Activated T-helper 2 cell treated with anti-CD3 and anti-CD28 coated beads, Interferon-gamma antibody, Interleukin-2, Interleukin-4, amounts not matched to agents 10 μg/mL and 5 μg/mL and 100 μg/mL, durations not matched to agents 14 hours and 24 hours and 36 hours (primary cell): ENCODE measurements at regions not wholly inside any gene's neighbourhood (a gene's known extent, or its start where the extent isn't known, plus 50 kb on each side); places are given as distances from the start of the nearest gene placed in this dataset.
"Not testable (repeated sequence)": the region's sequence is repeated elsewhere in the genome, so short reads cannot be mapped to it uniquely, and the experiment has no call there.

Source experiments
- DNase-seq: peaks from one replicate; pipeline ENCODE4 v3.0.0; 2021; ENCODE audit warnings: low spot score
- H3K27ac Mint-ChIP-seq: one replicate; pipeline ENCODE4 v1.8.0; 2021; ENCODE audit warnings: mixed read lengths
- H3K27me3 Mint-ChIP-seq: one replicate; pipeline ENCODE4 v1.8.0; 2021; ENCODE audit warnings: low read depth, mixed read lengths
- H3K36me3 Mint-ChIP-seq: one replicate; pipeline ENCODE4 v1.8.0; 2021; ENCODE audit warnings: low read depth, mixed read lengths
- H3K4me1 Mint-ChIP-seq: one replicate; pipeline ENCODE4 v1.8.0; 2021; ENCODE audit warnings: low read depth, mixed read lengths
- H3K4me3 Mint-ChIP-seq: one replicate; pipeline ENCODE4 v1.8.0; 2021; ENCODE audit warnings: low read depth, mild to moderate bottlenecking, moderate library complexity, mixed read lengths
- H3K9me3 Mint-ChIP-seq: one replicate; pipeline ENCODE4 v1.8.0; 2021; ENCODE audit warnings: mixed read lengths
- intact Hi-C: fragments of 100-400 bp; cut with micrococcal nuclease; formaldehyde crosslinking; loops from one replicate; pipeline ENCODE4 v1.15.1; 2023

DNA sequence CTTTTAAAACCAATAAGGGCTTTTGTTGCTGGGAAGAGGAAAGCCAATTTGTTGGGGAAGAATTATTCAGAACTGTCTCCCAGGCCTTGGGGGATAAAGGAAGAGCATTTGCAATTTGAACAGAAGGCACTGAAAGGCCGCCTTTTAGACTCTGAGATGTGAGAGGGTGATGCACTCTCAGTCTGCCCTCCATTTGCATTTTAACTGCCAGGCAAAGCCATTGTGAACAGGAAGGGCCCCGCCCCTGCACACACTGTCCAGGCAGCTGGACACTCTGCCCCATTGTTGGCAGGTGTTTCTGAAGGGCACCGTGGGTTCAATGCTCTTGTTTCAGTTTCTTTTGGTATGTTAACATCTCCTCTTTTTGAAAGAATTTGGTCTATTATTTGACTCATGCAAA lies 169.5 kb upstream of the COPS8 start:
- Mint-ChIP-seq H3K27ac (no peak overlapping the region), H3K4me3 (no peak overlapping the region), H3K4me1 (no peaks in the 10 kb centered on the region), H3K27me3 (peaks cover 6% of the 10 kb centered on the region), H3K36me3 (no peaks in the 10 kb centered on the region), H3K9me3 (no peaks in the 10 kb centered on the region)
- no peak for DNase-seq
- intact Hi-C loops: no loop called here

DNA sequence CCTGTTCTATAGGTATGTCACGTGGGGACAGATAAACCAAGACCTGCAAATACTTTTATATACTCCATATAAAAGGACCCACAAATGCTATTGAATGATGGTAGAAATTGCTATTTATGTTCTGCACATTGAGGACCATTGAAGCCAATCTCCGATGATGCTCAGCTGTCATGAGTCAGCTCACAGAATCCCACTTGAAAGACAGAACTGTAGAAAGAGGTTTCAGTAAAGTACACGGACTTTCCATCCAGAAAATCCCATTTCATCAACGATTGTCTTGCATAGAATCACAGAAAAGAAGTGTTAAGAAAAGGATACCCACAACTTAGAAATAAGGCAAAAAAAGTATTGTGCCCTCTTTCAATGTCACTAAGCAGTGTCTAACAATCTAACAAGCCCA lies 169.0 kb upstream of the COPS8 start:
- H3K9me3 Mint-ChIP-seq: no peaks in the 10 kb centered on the region
- H3K4me1 Mint-ChIP-seq: no peaks in the 10 kb centered on the region
- intact Hi-C loops: no loop called here
- H3K4me3 Mint-ChIP-seq: no peak overlapping the region
- peaks cover 6% of the 10 kb centered on the region for H3K27me3 Mint-ChIP-seq
- H3K36me3 Mint-ChIP-seq: no peaks in the 10 kb centered on the region
- no peak overlapping the region for H3K27ac Mint-ChIP-seq
- DNase-seq: no peak

DNA sequence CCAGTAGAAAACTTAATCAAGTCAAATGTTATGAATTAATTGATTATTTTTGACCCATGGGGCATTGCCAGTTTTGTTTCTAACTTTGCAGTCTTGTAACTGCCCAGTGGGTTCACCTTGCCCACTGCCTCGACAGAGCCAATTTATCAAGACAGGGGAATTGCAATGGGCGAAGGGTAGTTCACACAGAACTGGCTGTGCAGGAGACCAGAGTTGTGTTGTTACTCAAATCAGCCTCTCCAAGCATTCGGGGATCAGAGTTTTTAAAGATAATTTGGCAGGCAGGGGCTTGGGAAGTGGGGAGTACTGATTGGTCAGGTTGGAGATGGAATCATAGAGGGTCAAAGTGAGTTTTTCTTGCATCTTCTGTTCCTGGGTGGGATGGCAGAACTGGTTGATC lies 168.5 kb upstream of the COPS8 start:
- DNase-seq: no peak
- H3K27me3 Mint-ChIP-seq: peaks cover 6% of the 10 kb centered on the region
- H3K36me3 Mint-ChIP-seq: no peaks in the 10 kb centered on the region
- no peak overlapping the region for H3K4me3 Mint-ChIP-seq
- no peaks in the 10 kb centered on the region for H3K9me3 Mint-ChIP-seq
- intact Hi-C loops: no loop called here
- no peak overlapping the region for H3K27ac Mint-ChIP-seq
- H3K4me1 Mint-ChIP-seq: no peaks in the 10 kb centered on the region

DNA sequence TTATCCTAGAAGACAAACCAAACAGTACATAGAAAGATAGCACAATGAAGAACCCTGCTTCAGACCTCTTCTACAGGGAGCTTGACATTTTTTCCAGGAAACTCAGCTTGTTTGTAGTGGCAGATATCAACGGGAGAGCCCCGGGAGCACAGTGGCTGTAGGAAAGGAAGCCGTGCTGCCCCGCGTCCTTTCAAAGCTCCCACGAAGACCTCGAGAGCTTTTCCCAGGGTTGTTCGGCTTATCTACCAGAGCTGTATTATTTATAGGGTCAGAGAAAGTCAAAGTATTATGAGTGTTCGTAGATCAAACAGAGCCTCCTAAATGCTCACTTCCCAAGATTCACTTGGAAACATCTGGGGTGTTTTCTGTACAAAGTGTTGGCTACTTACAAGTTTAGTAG lies 167.1 kb upstream of the COPS8 start:
- intact Hi-C loops: no loop called here
- H3K4me3 Mint-ChIP-seq: no peak overlapping the region
- no peaks in the 10 kb centered on the region for H3K36me3 Mint-ChIP-seq
- peaks cover 3% of the 10 kb centered on the region for H3K27me3 Mint-ChIP-seq
- no peak for DNase-seq
- H3K9me3 Mint-ChIP-seq: no peaks in the 10 kb centered on the region
- H3K27ac Mint-ChIP-seq: no peak overlapping the region
- H3K4me1 Mint-ChIP-seq: no peaks in the 10 kb centered on the region

DNA sequence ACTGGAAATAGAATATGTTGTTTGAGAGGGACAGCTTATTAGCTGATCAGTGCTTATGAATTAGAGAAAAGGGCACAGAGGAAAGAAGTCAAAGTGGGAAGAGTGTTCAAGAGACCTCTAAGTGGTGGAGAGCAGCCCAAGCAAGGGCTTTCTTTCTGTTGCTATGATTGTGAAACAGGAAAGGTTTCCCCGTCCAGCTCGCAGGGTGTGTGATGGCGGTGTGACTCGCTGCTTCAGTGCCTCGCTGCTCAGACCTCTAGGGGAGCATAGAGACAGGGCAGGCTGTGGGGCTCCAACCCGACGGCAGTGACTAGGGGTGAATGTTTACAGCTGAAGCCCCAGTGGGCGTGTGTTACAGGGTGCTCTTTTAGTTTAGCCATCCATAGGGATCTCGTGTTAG lies 166.5 kb upstream of the COPS8 start:
- Mint-ChIP-seq H3K9me3 (no peaks in the 10 kb centered on the region), H3K4me3 (no peak overlapping the region), H3K27me3 (peaks cover 3% of the 10 kb centered on the region), H3K36me3 (no peaks in the 10 kb centered on the region), H3K27ac (no peak overlapping the region), H3K4me1 (no peaks in the 10 kb centered on the region)
- DNase-seq: no peak
- intact Hi-C loops: no loop called here

DNA sequence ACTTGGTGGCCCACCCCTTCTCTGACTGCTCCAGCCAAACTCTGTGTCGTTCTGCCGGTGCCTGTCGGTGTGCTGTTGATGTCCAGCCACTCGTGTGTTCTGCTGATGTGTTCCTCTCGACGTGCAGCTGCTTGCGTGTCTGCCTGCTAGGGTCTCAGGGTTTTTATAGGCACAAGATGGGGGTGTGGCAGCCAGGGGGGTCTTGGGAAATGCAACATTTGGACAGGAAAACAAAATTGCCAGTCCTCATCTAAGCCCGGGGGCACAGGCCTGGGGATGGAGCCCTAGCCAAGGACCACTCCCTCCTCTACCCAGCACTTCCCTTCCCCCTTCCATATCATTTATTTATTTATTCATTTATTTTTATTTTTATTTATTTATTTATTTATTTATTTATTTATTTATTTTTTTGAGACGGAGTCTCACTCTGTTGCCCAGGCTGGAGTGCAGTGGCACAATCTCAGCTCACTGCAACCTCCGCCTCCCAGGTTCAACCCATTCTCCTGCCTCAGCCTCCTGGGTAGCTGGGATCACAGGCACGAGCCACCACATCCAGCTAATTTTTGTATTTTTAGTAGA lies 165.8 kb upstream of the COPS8 start:
- H3K4me1 Mint-ChIP-seq, H3K27ac Mint-ChIP-seq, intact Hi-C loops, H3K27me3 Mint-ChIP-seq, DNase-seq, H3K9me3 Mint-ChIP-seq, H3K36me3 Mint-ChIP-seq, H3K4me3 Mint-ChIP-seq: not testable (repeated sequence)

DNA sequence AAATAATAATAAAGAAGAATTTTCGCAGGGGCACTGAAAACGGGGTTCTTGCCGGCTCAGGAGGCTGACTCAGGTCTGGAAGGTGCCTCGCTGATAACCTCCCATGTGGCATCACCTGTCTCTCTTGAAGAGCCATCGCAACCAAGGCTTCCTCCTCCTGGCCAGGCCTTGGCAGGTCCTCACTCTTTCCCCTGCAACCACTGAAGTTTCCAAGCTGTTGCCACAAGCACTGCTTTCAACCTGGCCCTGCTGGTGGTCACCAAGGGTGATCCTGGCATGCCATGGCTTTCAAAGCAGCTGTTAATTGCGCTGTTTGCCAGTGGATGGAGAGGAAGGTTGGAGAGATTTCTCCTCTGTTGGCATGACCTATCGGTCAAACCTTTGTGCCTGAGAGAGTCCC lies 163.6 kb upstream of the COPS8 start:
- peaks cover 11% of the 10 kb centered on the region for H3K27me3 Mint-ChIP-seq
- no peak overlapping the region for H3K27ac Mint-ChIP-seq
- H3K36me3 Mint-ChIP-seq: no peaks in the 10 kb centered on the region
- intact Hi-C loops: no loop called here
- H3K9me3 Mint-ChIP-seq: no peaks in the 10 kb centered on the region
- no peak overlapping the region for H3K4me3 Mint-ChIP-seq
- peaks cover 4% of the 10 kb centered on the region for H3K4me1 Mint-ChIP-seq
- DNase-seq: no peak

DNA sequence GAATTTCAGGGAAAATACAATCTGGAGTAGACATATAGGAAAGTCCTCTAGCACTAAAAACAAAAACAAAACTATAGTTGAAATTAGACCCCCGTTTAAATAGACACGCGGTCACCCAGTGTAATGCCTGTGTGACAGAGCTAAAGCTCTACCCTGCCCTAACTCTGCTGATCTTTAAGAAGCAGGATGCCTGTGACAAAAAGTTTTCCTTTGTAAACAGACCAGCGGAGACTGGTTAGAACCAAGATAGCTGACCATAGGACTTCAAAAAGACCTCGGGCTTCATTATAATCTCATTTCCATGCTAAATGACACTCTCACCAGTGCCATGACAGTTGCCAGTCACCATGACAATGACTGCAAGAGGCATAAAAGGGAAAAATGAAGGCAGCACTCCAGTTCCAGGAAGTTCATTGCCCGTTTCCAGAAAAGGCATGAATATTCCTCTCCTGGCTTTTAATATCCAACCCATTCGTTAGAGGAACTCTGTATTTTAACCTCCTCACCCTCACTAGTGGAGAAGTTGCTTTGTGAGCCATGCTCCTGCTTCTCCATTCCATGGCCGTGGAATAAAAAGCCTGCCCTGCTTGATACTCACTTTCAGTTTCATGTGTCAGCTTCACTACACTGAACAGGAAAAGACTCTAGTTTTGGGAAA lies 157.2 kb upstream of the COPS8 start:
- Mint-ChIP-seq H3K4me3 (peak overlapping the region; percentile 59), H3K36me3 (no peaks in the 10 kb centered on the region), H3K27ac (no peak overlapping the region), H3K4me1 (peaks cover 4% of the 10 kb centered on the region), H3K27me3 (peaks cover 32% of the 10 kb centered on the region), H3K9me3 (no peaks in the 10 kb centered on the region)
- intact Hi-C loops: no loop called here
- no peak for DNase-seq

DNA sequence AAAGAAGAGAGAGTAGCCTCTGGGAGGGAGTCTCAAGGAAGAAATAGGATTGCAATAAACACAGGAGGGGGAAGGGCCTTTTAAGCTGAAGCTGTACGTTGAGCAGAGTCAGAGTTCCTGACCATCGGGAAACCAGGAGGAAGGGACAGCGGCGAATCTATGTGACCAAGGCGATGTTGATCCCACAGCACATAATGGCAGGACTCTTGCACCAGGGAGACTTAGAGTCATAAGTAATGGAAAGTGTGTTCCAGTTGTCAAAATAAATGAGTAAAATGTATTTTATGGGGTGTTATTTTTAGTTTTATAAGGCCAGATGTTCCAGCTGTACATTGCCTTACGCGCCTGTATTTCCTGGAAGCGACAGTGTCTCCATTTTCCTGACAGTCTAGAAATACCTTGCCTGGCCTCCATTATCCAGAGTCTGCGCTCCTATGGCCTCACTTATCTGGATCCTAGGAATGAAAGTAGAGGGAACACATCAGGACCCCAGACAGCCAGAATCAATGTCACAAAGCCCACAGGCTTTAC lies 152.8 kb upstream of the COPS8 start:
- no peak for DNase-seq
- Mint-ChIP-seq H3K4me3 (no peak overlapping the region), H3K36me3 (no peaks in the 10 kb centered on the region), H3K27ac (no peak overlapping the region), H3K4me1 (peaks cover under 1% of the 10 kb centered on the region), H3K27me3 (peaks cover 18% of the 10 kb centered on the region), H3K9me3 (no peaks in the 10 kb centered on the region)
- intact Hi-C loops: no loop called here

DNA sequence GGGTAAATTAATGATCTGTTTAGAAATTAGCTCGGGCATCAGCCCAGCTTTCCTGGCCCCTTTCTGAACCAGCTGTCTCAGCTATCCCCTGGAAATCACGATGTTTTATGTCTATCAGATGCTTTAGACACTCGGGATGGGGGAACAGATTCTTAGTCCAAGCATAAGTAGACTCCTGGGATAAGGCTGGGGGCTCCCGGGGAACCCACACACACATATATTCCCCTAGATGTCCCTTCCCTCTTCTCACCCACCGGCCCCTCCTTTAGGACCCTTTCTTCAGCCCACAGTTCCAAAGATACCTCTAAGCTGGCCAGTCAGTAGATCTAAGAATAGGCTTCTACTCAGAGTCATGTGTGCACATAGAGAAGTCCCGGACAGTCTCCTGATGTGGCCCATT lies 151.5 kb upstream of the COPS8 start:
- intact Hi-C loops: no loop called here
- Mint-ChIP-seq H3K36me3 (no peaks in the 10 kb centered on the region), H3K27me3 (peaks cover 12% of the 10 kb centered on the region), H3K27ac (no peak overlapping the region), H3K4me1 (peaks cover 2% of the 10 kb centered on the region), H3K9me3 (no peaks in the 10 kb centered on the region), H3K4me3 (no peak overlapping the region)
- no peak for DNase-seq

DNA sequence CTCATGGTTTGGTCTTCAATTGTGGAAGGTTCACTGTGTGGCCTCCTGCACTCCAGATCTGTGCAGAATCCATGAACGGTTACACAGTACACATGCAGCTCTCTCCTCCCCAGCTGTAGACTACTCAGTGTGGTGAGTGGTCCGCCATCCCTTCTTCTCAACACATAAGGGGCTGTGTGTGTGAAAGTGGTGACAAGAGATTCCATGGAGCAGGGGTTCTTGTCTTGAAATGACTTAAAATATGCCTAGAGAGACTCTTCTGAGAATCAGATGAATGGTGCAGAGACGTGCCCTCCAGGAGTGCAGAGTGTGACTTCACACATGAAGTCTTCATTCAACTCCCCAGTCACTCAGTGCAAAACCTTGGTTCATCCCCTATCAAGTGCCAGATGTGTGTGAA lies 151.0 kb upstream of the COPS8 start:
- no peak overlapping the region for H3K27ac Mint-ChIP-seq
- no peaks in the 10 kb centered on the region for H3K36me3 Mint-ChIP-seq
- peaks cover 2% of the 10 kb centered on the region for H3K4me1 Mint-ChIP-seq
- H3K27me3 Mint-ChIP-seq: peaks cover 12% of the 10 kb centered on the region
- no peaks in the 10 kb centered on the region for H3K9me3 Mint-ChIP-seq
- intact Hi-C loops: no loop called here
- H3K4me3 Mint-ChIP-seq: no peak overlapping the region
- no peak for DNase-seq

DNA sequence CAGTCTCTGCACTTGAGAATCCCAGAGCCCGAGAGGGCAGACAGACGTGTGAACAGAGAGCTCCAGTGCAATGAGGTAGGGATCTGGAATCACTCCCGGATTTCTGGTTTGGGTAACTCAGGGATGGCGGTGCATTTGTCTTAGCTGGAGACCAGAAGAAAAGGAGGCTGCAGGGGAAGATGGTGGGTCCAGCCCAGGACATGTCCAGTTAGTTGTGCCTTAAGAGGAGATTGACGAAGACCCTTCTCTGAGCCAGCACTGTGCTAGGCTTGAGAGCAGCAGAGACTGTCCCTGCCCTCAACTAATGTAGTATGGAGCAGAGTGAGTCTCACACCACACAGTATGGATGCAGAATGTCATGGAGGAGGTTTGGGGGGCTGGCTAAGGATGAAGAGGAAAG lies 150.6 kb upstream of the COPS8 start:
- no peak overlapping the region for H3K27ac Mint-ChIP-seq

DNA sequence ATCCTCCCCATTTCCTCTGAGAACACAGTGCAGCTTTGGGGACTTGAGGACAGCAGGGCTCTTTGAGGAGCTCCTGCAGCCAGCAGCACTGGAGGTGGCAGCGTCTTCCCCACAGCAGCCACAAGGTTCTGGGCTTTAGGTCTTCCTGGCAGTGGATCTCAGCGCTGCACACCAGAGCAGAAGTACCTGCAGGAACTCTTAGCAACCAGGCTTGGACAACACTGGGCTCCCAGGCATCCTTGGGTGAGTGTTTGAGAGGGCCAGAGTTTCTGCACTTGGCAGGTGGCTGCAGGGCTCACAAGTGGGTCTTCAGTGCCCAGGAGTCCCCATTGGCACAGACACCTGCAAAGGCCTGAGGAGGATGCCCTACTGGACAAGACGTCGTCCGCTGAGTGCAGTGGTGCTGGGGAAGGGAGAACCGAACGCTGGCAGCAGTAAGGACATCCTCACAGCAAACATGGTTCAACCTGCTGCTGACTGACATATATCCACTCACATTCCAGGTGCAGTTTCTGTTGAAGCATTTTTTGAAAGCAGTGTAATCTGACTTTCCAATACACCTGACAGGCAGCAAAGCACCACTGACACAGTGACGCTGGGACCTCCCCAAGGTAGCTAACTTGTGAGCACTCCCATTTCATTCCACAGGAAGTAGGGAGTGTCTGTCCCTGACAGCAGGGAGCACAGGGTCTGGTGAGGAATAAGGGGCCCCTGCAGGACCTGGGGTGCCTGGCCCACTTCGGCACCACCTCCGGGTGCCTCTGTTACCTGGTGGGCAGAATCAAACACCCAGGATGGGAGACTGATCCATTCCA lies 149.9 kb upstream of the COPS8 start:
- Mint-ChIP-seq H3K9me3 (no peaks in the 10 kb centered on the region), H3K27ac (no peak overlapping the region), H3K27me3 (peaks cover 12% of the 10 kb centered on the region), H3K36me3 (no peaks in the 10 kb centered on the region), H3K4me3 (no peak overlapping the region), H3K4me1 (peaks cover 2% of the 10 kb centered on the region)
- no peak for DNase-seq
- intact Hi-C loops: no loop called here

More for the DNA sequence above, 150.6 kb upstream of the COPS8 start:
- intact Hi-C loops: no loop called here
- H3K4me3 Mint-ChIP-seq: no peak overlapping the region
- H3K36me3 Mint-ChIP-seq: no peaks in the 10 kb centered on the region
- no peak for DNase-seq
- H3K27me3 Mint-ChIP-seq: peaks cover 12% of the 10 kb centered on the region
- H3K9me3 Mint-ChIP-seq: no peaks in the 10 kb centered on the region
- H3K4me1 Mint-ChIP-seq: peaks cover 2% of the 10 kb centered on the region
